Testis (tissue), 2 donors: ENCODE measurements at regions not wholly inside any gene's neighbourhood (a gene's known extent, or its start where the extent isn't known, plus 50 kb on each side); places are given as distances from the start of the nearest gene placed in this dataset.
A peak's percentile ranks its signal among the peaks of the same experiment; 100 is the strongest.

Source experiments
- POLR2A ChIP-seq: fragments of 450-650 bp; IDR thresholded peaks from one replicate; pipeline ENCODE4 v1.6.1; 2017; ENCODE audit warnings: antibody characterized with exemption, mild to moderate bottlenecking, moderate library complexity
- TF ChIP-seq, protein P1 (sequence below), 3 experiments: fragments of 450-650 bp in 2 of 3; fragments of 200-600 bp in 1 of 3; sonication (generic) in 1 of 3; IDR thresholded peaks; one replicate each; pipeline ENCODE4 v1.5.1; 2016 to 2019; ENCODE audit warnings: antibody characterized with exemption in 3 of 3, mild to moderate bottlenecking in 2 of 3, moderate library complexity in 1 of 3

DNA sequence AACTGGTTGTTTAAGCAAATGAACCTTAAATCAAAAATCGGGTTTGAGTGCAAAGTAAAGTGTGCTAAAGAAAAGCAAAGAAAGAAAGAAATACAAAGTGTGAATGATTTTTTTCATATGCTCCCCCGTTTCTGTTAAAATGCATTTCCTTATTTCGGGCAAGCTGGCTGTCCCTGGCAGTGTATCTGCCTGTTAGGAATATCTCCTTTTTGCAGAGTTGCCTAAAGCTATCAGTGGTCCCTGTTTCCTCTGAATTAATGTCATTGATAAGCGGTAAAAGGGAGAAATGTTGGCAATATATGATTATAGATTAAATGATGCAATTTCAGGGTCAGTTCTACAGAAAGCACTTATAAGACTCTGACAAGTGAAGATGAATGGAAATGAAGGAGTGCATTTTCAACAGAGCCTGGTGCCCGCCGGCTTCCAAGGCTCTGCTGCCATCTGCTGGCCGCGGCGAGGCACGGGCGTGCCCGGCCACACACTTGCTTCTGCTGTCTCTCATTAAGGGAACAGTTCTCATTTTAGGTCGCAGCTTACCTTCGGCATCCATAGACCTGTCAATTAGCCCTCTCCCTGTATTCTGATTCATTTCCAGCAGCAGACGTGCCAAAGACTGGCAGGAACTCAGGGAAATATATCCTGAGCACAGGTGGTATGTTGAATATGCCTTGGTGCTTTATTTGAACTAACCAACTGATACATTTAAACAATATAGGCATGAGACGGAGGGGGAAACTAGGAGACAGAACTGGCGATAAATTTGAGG, 381.9 kb downstream of the C6orf118 start:
- no peak for TF ChIP-seq POLR2A
- TF ChIP-seq, protein P1, sequence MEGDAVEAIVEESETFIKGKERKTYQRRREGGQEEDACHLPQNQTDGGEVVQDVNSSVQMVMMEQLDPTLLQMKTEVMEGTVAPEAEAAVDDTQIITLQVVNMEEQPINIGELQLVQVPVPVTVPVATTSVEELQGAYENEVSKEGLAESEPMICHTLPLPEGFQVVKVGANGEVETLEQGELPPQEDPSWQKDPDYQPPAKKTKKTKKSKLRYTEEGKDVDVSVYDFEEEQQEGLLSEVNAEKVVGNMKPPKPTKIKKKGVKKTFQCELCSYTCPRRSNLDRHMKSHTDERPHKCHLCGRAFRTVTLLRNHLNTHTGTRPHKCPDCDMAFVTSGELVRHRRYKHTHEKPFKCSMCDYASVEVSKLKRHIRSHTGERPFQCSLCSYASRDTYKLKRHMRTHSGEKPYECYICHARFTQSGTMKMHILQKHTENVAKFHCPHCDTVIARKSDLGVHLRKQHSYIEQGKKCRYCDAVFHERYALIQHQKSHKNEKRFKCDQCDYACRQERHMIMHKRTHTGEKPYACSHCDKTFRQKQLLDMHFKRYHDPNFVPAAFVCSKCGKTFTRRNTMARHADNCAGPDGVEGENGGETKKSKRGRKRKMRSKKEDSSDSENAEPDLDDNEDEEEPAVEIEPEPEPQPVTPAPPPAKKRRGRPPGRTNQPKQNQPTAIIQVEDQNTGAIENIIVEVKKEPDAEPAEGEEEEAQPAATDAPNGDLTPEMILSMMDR (IDR thresholded peaks at IDR 0.05) = peak; percentile 81 to 97 (median 84)
